ENCODE measurements at regions not wholly inside any gene's neighbourhood (a gene's known extent, or its start where the extent isn't known, plus 50 kb on each side); places are given as distances from the start of the nearest gene placed in this dataset.

DNA sequence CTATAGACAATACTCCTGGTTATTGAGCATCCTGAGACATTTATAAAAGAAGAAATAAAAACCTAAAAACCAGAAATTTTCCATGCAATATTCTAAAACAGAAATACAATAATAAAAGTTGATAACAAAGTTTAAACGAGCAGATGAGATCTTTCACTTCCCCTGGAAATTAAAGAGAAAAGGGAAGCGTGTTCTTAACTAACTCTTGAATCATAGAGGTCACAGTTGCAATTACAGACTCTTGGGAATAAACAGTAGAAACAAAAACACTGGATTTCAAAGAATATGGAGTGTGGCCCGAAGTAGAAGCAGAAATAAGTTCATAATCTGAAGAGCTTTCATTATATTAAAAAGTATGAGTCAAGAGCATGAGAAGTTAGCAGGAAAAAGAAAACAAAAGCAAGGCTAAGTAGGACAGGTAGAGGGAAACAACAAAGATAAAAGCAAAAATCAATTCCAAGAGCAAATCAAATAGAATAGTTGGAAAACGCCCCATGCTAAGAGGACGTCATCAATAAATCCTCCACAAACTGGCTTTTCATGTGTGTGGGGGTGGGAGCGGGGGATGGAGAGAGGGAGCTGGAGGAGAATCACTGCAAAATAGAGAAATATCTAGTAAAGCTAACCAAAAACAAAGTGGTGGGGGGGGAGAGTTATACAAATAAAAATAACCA, 55.2 kb upstream of the C10orf71 start:
- Mint-ChIP-seq H3K36me3 (ENCODE audit: low read depth) (no peaks in the 10 kb centered on the region), H3K27me3 (ENCODE audit: insufficient read depth) (peaks cover 26% of the 10 kb centered on the region), H3K27ac (no peak overlapping the region), H3K9me3 (no peaks in the 10 kb centered on the region), H3K4me3 (no peak overlapping the region), H3K4me1 (no peaks in the 10 kb centered on the region)
- Histone ChIP-seq H3K36me3 (ENCODE audit: control insufficient read depth, insufficient read depth, low read length) (no peaks in the 10 kb centered on the region), H3K4me1 (ENCODE audit: control insufficient read depth, insufficient read depth, low read length) (no peaks in the 10 kb centered on the region), H3K27me3 (ENCODE audit: control insufficient read depth, insufficient read depth, low read length, poor library complexity, severe bottlenecking) (no peaks in the 10 kb centered on the region), H3K9me3 (ENCODE audit: control insufficient read depth, low read length) (no peaks in the 10 kb centered on the region), H3K27ac (ENCODE audit: low read depth, low read length) (no peak overlapping the region), H3K9ac (ENCODE audit: extremely low read depth, low read length, poor library complexity, severe bottlenecking) (no peak overlapping the region), H3K4me3 (ENCODE audit: low read length) (no peak overlapping the region)
- TF ChIP-seq, protein P1, sequence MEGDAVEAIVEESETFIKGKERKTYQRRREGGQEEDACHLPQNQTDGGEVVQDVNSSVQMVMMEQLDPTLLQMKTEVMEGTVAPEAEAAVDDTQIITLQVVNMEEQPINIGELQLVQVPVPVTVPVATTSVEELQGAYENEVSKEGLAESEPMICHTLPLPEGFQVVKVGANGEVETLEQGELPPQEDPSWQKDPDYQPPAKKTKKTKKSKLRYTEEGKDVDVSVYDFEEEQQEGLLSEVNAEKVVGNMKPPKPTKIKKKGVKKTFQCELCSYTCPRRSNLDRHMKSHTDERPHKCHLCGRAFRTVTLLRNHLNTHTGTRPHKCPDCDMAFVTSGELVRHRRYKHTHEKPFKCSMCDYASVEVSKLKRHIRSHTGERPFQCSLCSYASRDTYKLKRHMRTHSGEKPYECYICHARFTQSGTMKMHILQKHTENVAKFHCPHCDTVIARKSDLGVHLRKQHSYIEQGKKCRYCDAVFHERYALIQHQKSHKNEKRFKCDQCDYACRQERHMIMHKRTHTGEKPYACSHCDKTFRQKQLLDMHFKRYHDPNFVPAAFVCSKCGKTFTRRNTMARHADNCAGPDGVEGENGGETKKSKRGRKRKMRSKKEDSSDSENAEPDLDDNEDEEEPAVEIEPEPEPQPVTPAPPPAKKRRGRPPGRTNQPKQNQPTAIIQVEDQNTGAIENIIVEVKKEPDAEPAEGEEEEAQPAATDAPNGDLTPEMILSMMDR (conservative IDR thresholded peaks at IDR 0.05): no peak
- 80 to 89% methylated on average over 2 to 6 of the region's 6 CpGs for WGBS, 2 experiments (ENCODE audit: insufficient coverage in 1 of 2, insufficient read length in 1 of 2)
- no peak for DNase-seq

DNA sequence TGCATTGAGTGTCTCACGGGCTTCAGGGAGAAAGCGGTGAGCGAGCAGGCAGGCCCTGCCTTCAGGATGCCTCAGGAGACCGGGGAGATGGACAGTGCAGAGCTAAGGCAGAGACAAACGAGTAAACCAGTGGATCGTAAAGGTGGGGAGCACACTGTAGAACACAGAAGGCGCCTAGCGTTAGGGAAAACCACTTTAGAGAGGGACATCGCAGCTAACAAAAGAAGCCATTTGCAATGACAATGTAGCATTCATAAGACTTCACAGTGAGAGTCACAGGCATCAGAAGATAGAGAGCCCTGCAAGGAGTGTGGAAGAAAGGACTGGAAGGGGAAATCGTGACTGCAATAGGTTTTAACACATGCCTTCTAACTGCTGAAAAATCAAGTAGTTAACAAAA, 54.9 kb upstream of the TMEM273 start:
- peak; percentile 53 for DNase-seq
- Mint-ChIP-seq H3K27me3 (ENCODE audit: insufficient read depth) (peaks cover 26% of the 10 kb centered on the region), H3K27ac (no peak overlapping the region), H3K36me3 (ENCODE audit: low read depth) (no peaks in the 10 kb centered on the region), H3K4me1 (no peaks in the 10 kb centered on the region), H3K9me3 (no peaks in the 10 kb centered on the region), H3K4me3 (no peak overlapping the region)
- no peak overlapping the region for H3K4me3 ChIP-seq (ENCODE audit: low read length)
- H3K27ac ChIP-seq (ENCODE audit: low read depth, low read length): no peak overlapping the region
- no peaks in the 10 kb centered on the region for H3K9me3 ChIP-seq (ENCODE audit: control insufficient read depth, low read length)
- TF ChIP-seq, protein P1 (conservative IDR thresholded peaks at IDR 0.05): no peak
- H3K36me3 ChIP-seq (ENCODE audit: control insufficient read depth, insufficient read depth, low read length): no peaks in the 10 kb centered on the region
- H3K27me3 ChIP-seq (ENCODE audit: control insufficient read depth, insufficient read depth, low read length, poor library complexity, severe bottlenecking): no peaks in the 10 kb centered on the region
- whole genome bisulfite sequencing, 2 experiments (ENCODE audit: insufficient coverage in 1 of 2, insufficient read length in 1 of 2): 34 to 56% methylated on average over 9 to 10 of the region's 10 CpGs
- no peak overlapping the region for H3K9ac ChIP-seq (ENCODE audit: extremely low read depth, low read length, poor library complexity, severe bottlenecking)
- H3K4me1 ChIP-seq (ENCODE audit: control insufficient read depth, insufficient read depth, low read length): no peaks in the 10 kb centered on the region

DNA sequence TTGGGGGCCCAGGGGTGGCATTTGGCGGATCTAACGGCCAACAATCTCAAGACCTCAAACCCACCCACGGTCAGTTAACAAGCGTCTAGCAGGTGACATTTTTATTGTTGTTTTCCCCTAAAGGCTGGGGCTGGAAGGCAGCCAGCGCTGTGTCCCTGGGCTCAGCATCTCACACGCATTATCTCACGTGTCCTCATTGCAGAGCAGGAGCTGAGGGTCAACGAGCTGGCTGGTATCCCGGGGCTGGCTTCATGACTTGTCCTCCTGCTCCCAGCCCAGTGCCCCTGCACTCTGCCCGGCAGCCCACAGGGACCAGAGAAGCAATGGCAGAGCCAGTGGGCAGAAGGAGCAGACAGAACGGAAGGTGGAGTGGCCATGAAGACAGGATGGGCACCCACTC, 54.4 kb upstream of the TMEM273 start:
- Histone ChIP-seq H3K27me3 (ENCODE audit: control insufficient read depth, insufficient read depth, low read length, poor library complexity, severe bottlenecking) (no peaks in the 10 kb centered on the region), H3K36me3 (ENCODE audit: control insufficient read depth, insufficient read depth, low read length) (no peaks in the 10 kb centered on the region), H3K4me3 (ENCODE audit: low read length) (no peak overlapping the region), H3K9me3 (ENCODE audit: control insufficient read depth, low read length) (no peaks in the 10 kb centered on the region), H3K27ac (ENCODE audit: low read depth, low read length) (no peak overlapping the region), H3K4me1 (ENCODE audit: control insufficient read depth, insufficient read depth, low read length) (no peaks in the 10 kb centered on the region), H3K9ac (ENCODE audit: extremely low read depth, low read length, poor library complexity, severe bottlenecking) (no peak overlapping the region)
- no peak for DNase-seq
- H3K4me1 Mint-ChIP-seq: no peaks in the 10 kb centered on the region
- no peak overlapping the region for H3K4me3 Mint-ChIP-seq
- H3K36me3 Mint-ChIP-seq (ENCODE audit: low read depth): no peaks in the 10 kb centered on the region
- H3K27me3 Mint-ChIP-seq (ENCODE audit: insufficient read depth): peaks cover 24% of the 10 kb centered on the region
- H3K9me3 Mint-ChIP-seq: no peaks in the 10 kb centered on the region
- 92 to 97% methylated on average over 9 to 11 of the region's 11 CpGs for WGBS, 2 experiments (ENCODE audit: insufficient coverage in 1 of 2, insufficient read length in 1 of 2)
- H3K27ac Mint-ChIP-seq: no peak overlapping the region
- TF ChIP-seq, protein P1 (conservative IDR thresholded peaks at IDR 0.05): no peak
